ENCODE measurements at regions not wholly inside any gene's neighbourhood (a gene's known extent, or its start where the extent isn't known, plus 50 kb on each side); places are given as distances from the start of the nearest gene placed in this dataset.
"Not testable (repeated sequence)": the region's sequence is repeated elsewhere in the genome, so short reads cannot be mapped to it uniquely, and the experiment has no call there.

DNA sequence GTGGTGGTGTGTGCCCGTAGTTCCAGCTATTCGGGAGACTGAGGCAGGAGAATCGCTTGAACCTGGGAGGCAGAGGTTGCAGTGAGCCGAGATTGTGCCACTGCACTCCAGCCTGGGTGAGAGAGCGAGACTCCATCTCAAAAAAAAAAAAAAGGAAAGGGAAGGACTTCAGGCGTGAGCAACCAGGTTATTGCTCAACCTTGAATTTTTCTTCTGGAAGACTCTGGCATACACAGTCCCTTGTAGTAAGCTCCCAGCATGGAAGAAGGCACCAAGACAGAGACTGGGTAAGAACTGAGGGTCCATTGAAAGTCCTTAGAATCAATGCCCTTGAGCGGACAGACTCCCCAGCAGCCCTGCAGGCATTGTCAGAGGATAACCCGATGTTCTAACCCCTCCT lies 75.0 kb downstream of the C9orf50 start:
- not testable (repeated sequence) for DNase-seq (ENCODE audit: low read depth)

DNA sequence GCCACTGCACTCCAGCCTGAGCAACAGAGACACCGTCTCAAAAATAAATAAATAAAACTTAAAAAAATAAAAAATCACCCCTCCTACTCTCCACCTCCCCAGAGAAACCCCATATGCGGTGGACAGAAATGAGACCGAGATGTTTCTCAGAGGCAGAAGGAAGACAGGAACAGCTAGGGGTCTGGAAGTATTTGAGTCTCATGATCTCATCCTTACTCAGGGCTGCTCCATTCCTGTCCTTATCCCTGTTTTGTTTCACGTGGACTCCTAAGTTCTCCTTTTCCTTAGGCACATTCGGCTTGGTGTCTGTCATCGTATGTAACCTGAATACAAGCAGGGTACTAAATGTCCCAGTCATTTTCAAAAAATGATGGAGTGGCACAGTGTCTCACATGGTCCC lies 76.1 kb downstream of the C9orf50 start:
- no peak for DNase-seq (ENCODE audit: low read depth)

DNA sequence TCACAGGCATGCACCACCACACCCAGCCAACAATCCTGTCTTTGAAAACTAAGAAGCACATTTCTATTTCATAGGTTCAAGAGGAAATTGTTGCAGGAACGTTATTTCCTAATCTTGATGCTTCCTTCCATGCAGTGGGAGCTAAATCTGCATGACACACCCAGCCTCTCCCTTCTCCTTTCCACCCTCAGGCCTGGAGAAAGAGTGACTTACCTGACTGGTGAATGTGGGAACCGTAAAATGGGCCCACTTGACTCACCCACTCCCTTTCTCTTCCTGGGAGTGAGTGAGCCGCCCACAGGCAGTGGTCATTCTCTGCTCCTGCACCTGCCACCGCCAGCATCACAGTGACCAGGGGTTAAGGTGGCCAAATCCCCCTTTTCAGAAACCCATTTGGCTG lies 78.2 kb downstream of the C9orf50 start:
- no peak for DNase-seq (ENCODE audit: low read depth)

DNA sequence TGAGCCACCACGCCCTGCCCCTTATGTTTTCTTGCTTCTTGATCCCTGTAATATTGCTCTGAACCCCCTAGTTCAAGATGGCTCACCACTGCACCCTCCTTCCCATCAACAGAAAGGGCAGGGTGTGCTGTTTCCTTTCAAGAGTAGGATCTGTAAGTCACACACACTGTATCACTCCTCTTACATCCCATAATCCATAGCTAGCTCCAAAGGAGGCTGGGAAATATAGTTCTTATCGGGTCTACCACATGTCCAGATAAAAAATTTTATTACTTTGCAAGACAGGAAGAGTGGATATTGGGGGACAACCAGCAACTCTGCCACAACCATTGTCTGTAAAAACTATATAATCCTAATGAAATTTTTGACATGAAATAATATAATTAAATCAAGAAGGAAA lies 79.6 kb downstream of the C9orf50 start:
- no peak for DNase-seq (ENCODE audit: low read depth)

DNA sequence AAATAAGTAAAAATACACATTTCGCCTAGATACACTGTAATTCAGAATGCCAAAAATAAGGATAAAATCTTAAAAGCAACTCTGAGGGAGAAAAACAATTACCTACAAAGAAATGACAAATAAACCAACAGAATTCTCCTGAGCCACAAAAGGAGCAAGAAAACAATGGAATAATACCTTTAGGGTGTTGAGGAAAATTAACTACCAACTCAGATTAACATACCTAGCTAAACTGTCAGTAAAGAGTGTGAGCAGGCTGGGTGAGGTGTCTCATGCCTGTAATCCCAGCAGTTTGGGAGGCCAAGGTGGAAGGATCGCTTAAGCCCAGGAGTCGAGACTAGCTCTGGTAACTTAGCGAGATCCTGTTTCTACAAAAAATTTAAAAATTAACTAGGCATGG lies 81.5 kb downstream of the C9orf50 start:
- DNase-seq (ENCODE audit: low read depth) = no peak

DNA sequence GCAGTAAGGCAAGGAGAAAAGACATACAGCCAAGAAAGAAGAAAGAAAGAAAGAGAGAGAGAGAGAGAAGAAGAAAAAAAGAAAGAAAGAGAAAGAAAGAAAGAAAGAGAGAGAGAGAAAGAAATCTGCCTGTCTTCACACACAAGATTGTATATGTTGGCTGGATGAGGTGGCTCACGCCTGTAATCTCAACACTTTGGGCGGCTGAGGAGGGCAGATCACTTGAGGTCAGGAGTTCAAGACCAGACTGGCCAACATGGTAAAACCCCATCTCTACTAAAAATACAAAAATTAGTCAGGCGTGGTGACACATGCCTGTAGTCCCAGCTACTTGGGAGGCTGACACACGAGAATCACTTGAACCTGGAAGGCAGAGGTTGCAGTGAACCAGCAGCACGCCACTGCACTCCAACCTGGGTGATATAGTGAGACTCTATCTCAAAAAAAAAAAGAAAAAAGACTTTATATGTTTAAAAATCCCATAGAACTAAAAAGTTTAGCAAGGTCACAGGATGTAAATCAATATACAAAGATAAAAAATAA lies 89.0 kb downstream of the C9orf50 start:
- DNase-seq (ENCODE audit: low read depth) = not testable (repeated sequence)

DNA sequence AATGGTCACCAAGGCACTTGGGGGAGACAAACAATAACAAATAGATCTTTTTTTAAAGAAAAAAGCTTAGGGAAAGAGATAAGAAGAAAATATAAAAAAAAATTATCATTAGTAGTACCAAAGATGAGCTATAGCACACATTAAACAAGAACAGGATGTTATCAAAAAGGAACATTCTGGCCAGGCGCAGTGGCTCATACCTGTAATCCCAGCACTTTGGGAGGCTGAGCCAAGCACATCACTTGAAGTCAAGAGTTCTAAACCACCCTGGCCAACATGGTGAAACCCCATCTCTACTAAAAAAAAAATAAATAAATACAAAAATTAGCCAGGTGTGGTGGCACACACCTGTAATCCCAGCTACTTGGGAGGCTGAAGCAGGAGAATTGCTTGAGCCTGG lies 92.9 kb downstream of the C9orf50 start:
- DNase-seq (ENCODE audit: low read depth) = not testable (repeated sequence)

DNA sequence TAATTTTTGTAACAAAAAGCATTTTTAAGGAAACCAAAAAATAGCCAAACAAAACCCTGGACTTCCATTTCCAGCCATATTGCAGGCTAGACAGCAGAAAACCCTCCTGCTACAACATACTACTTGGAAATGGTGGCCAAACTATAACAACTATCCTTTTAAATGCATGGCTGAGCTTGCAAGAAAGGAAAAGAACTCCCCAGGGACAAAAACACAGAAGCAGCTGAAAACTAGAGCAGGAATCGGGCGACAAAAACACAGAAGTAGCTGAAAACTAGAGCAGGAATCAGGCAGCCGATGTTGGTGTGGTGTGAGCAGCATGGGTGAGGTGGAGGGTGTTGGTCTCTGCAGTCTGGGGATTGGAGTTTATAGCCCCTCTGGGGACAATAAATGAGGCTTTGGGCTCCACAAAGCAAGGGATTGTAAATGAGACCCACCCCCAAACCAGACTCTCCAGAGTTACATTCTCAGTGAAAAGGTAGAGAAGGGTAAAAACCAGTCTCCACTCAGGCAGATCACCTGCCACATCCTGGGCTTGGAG lies 95.2 kb downstream of the C9orf50 start:
- DNase-seq (ENCODE audit: low read depth) = no peak

DNA sequence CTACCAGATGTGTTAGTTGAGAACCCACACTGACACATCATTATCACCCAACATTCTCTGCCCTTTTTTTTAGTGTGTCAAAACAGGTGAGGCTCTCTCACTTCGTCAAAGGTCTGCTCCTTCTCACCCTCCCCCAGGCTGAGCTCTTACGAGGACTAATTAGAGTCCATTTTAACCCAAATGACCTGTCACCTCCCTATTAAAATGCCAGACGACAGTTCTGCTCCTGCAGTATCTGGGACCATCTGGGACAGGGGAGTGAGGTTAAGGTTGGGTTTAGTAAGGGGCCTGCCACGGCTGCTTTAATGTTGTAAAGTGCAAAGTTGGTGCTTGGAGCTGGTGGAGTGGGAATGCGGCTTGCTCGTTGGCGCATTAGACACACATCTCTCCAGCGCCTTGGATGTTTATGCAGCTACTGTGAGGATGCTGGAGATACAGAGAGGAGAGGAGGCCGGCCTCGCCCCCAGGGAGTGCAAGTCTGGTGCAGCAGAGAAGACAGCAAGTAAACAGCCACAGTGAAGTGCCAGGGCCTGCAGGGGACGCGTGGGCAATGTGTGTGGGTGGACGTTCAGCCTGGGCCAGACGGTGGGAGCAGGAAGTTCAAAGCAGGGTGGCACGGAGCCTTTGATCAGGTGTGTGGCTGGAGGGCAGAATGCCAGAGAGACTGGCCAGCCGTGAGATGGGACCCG lies 96.2 kb downstream of the C9orf50 start:
- no peak for DNase-seq (ENCODE audit: low read depth)

DNA sequence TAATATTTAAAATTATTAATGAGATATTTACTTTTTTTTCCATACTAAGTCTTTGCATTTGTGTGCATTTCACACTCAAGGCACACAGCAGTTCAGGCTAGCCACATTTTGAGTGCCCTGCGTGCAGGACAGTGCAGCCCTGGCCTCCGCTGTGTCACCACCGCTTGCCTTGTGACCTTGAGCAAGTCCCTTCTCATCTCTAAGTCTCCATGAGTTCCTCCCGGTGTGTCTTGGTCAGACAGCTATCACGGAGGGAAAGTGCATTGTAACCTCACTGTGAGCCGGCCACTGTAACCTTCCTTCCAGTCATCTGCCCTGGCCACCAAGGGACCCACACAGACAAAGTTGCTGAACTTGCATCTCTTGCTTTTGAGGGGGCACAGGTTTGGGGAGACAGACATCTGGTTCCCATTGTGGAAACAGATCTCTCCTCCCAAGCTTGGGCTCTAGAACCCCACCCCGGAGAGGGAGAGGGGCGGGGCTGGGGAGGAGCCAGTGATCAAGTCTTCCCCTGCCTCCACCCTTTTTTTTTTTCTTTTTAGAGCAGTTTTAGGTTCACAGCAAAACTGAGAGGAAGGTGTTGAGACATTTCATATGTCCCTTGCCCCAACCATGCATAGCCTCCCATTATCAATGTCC lies 96.8 kb downstream of the C9orf50 start:
- DNase-seq (ENCODE audit: low read depth) = no peak

DNA sequence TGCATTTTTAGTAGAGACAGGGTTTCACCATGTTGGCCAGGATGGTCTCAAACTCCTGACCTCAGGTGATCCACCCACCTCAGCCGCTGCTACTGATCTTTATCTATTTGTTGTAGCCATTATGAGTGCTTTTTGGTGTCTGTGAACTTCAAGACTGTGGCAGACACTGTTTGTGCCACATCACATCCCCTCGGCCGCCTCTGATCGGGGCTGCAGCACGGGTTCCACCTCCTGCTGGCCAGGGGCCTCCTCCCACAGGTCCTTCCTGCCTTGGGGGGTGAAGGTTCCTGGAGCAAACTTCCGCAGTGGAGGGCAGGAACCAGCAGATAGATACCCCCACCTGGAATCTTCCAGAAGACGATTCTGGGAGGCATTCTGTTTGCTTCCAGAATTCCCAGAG lies 98.5 kb downstream of the C9orf50 start:
- DNase-seq (ENCODE audit: low read depth) = no peak

DNA sequence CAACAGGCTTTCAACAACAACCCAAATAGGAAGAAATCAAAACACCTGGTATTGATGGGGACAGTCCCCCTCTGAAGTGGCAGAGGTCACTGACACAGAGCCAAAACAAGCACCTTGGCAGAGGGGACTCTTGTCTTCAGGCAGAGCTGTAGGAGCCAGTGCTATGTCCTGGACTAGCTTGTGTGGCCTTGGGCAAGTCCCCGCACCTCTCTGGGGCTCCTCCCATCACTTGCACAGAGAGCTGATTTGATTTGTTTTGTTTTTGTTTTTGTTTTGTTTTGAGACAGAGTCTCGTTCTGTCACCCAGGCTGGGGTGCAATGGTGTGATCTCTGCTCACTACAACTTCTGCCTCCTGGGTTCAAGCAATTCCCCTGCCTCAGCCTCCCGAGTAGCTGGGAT lies 100.8 kb downstream of the C9orf50 start:
- no peak for DNase-seq (ENCODE audit: low read depth)

DNA sequence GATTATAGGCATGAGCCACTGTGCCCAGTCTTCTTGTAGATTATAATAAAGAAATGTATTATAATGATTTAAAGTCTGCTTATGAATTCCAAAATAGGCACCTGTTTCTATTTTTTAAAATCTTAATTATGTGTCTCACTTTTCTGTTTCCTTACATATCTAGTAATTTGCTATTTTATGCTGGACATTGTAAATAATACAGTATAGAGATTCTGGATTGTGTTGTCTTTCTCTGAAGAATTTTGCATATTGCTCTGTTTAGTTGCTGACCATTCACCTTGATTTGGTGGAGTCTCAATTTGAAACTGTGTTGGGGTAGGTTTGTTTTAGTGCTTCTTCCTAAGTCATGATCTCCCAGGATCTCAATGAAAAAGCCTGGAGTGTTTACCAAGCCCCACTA lies 102.8 kb downstream of the C9orf50 start:
- DNase-seq (ENCODE audit: low read depth) = no peak

DNA sequence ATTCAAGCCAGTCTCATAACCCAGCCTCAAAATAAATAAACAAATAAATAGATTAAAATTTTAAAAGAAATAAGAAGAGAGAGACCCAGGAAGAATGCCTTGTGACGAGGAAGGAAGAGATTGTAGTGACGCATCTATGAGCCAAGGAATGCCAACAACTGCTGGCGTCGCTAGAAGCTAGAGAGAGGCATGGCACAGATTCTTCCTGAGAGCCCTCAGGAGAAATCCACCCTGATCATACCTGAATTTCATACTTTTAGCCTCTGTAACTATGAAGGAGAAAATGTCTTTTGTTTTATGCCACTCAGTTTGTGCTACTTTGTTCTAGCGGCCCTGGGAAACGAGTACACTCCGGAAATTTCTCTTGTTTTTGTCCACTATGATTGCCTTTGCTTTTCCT lies 103.9 kb downstream of the C9orf50 start:
- no peak for DNase-seq (ENCODE audit: low read depth)

DNA sequence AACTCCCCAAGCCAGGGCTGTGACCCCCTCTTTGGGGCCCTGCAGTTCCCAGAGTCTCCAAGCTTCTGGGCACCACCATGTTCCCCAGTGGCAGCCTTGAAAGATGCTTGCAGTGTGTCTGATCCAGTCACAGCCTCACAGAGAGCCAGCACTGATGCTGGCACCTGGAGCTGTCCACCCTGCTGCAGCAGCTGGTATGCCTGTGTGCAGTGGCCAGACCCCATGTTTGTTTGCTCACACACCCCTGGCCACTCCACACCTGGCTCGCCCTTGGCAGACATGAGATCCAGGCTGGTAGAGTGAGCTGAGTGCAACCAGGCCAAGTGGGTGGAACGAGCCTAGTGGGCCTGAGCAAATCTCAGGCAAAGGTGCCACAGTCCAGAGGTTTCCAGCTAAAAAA lies 106.0 kb downstream of the C9orf50 start:
- DNase-seq (ENCODE audit: low read depth) = no peak

DNA sequence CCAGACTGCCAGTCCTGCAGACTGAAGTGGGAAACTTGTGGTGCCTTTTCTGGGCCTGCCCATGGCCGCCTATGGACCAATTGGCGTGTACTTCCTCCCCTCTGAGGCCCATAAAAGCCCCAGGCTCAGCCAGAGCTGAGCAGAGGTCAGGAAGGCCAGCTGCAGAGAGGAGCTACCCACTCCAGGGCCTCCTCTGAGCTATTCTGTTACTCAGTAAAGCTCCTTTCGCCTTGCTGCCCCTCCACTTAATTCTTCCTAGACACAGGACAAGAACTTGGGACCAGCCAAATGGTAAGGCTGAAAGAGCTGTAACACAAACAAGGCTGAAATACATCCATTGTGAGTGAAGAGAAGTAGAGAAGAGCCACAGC lies 106.4 kb downstream of the C9orf50 start:
- DNase-seq (ENCODE audit: low read depth) = no peak

DNA sequence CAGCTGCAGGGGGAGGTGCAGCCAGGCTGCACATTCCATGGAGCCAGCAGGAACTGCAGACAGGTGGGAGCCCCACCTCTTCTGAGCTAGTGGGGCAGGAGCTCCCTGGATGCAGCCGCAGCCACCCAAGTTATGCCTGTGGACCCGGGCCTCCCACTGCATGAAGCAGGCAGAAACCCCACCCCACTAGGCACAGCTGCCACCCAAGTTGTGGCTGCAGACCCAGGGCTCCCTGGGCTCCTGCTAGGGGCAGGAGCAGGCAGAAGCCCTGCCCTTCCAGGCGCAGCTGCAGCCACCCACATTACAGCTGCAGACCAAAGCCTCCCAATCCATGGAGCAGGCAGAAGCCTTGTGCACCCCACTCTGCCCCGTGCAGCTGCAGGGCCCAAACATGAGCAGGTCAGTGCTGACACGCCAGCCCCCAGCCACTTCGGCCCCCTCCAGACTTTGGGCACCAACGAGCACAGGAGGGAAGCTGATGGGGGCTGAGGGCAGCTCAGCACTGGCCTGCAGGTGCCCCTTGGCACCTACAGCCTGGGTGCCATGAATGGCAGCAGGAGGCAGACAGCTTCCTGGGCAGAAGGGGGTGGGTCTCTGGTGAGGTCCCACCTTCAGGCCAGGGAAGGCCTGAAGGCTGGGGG lies 106.9 kb downstream of the C9orf50 start:
- no peak for DNase-seq (ENCODE audit: low read depth)

DNA sequence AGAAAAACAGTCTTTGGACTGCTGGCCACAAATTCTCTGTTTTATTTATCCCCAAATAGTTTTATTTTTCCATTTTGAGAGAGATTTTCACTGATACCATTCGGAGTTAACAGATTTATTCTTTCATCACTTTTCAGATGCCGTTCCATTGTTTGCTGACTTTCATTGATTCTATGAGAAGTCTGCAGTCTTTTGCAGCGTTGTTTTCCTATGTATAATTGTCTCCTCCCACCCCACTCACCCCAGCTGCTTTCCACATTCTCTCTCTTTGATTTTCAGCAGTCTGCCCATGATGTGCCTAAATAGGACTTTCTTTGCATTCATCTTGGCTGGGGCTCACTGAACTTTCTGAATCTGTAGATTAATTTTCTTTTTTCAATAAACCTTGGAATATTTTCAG lies 107.6 kb downstream of the C9orf50 start:
- DNase-seq (ENCODE audit: low read depth) = no peak

DNA sequence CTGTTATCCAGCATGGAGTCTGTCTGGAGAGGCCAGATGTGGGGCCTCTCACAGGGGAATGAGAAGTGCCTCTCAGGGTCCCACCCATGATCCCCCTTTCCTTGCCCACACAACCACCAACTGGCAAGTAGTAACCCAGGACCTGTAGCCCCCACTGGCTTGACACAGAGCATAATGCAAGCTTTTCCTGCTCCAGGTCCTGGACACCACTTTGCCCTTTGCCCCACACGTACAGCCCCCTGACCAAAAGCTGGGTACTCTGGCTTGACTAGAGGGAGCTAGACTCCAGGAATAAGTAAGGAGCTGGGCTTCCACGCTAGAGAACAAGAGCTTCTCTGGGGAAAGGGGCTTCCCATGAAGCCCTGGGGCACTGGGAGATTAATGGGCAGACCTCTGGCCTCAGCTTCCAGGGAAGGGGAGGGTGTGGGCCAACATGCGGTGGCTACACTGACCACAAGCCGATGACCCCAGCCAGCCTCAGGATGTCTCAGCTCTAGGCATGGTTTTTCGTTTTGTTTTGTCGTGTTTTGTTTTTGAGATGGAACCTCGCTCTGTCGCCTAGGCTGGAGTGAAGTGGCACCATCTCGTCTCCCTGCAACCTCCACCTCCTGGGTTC lies 109.5 kb downstream of the C9orf50 start:
- DNase-seq (ENCODE audit: low read depth) = no peak

DNA sequence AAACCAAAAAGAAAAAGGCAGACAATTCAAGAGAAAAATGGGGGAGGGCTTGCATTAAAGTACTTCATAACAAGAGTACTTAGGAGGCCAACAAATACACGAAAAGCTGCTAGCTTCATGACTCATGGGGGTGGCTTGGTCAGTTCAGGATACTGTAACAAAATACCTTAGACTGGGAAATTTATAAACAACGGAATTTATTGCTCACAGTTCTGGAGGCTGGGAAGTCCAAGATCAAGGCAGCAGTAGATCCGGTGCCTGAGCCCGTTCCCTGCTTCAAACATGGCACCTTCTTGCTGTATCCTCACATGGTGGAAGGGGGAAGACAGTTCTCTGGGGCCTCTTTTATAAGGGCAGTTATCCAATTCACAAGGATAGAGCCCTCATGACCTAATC lies 111.4 kb downstream of the C9orf50 start:
- no peak for DNase-seq (ENCODE audit: low read depth)

DNA sequence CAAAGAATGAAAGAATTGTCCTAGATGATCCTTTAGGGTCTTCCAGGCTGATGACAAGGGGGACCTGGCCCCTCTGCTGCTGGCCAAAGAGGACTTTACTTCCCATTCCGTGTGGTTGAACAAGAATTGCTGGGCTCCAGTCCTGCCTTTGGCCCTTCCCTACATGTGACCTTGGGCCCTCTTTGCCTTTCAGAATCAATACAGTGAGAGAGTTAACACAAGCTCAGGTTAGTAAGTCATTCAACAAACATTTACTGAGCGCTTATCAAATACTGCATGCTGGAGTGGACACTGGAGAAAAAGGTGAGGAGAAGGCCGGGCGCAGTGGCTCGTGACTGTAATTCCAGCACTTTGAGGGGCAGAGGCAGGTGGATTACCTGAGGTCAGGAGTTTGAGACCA lies 113.1 kb downstream of the C9orf50 start:
- no peak for DNase-seq (ENCODE audit: low read depth)

DNA sequence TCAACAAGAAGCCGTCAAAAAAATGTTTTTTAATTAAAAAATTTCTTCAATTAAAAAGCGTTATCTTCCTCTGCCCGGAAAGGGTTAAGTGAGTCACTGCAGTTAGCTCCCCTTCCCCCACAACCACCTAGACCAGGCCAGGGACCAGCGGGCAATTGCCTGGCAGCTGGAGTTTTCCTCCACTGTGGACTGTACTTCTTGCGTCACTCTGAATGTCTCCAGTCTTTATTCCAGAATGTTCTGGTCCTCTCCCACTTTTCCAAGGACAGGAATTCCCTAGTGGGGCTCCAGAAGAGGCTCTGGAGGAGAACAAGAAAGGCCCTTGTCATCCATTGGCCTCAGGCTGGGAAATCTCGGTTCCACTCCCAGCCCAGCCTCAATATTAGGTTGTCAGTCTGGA lies 114.0 kb downstream of the C9orf50 start:
- DNase-seq (ENCODE audit: low read depth) = no peak

DNA sequence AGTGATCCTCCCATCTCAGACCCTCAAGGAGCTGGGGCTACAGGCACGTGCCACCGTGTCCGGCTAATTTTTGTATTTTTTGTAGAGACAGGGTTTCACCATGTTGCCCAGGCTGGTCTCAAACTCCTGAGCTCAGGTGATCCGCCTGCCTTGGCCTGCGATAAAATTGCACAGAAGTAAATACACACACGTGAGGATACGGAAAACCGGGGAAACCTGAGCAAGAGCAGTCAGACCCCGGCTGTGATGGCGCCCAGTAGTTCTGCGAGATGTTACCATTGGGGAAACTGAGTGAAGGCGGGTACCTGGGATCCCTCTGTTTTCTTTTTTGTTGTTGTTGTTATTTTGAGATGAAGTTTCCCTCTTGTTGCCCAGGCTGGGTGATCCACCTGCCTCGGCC lies 114.9 kb downstream of the C9orf50 start:
- no peak for DNase-seq (ENCODE audit: low read depth)
